ENCODE measurements at regions not wholly inside any gene's neighbourhood (a gene's known extent, or its start where the extent isn't known, plus 50 kb on each side); places are given as distances from the start of the nearest gene placed in this dataset.

DNA sequence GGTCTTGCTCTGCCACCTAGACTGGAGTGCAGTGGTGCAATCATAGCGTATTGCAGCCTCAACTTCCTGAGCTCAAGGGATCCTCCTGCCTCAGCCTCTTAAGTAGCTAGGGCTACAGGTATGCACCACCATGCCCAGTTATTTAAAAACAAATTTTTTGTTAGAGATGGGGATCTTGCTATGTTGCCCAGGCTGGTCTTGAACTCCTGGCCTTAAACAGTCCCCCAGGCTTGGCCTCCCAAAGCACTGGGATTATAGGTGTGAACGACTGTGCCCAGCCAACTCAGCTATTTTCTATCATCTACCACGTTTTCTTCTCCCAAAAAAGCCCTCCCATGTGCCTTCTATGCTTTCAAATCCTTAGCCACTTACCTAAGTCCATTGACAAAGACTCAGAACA lies 243.7 kb upstream of the SOX4 start:
- Histone ChIP-seq H3K4me3 (ENCODE audit: low read length) (no peak overlapping the region), H3K27ac (ENCODE audit: low read length) (no peak overlapping the region), H3K36me3 (ENCODE audit: control insufficient read depth, insufficient read depth, low read length) (no peaks in the 10 kb centered on the region), H3K9me3 (ENCODE audit: control insufficient read depth, low read depth, low read length) (no peaks in the 10 kb centered on the region), H3K4me1 (ENCODE audit: control insufficient read depth, insufficient read depth, low read length) (no peaks in the 10 kb centered on the region), H3K27me3 (ENCODE audit: control insufficient read depth, insufficient read depth, low read length) (no peaks in the 10 kb centered on the region)
- no peak for DNase-seq
- WGBS (ENCODE audit: insufficient coverage, low lambda C conversion rate) = no CpG with 5 or more reads among the region's 3 CpGs

DNA sequence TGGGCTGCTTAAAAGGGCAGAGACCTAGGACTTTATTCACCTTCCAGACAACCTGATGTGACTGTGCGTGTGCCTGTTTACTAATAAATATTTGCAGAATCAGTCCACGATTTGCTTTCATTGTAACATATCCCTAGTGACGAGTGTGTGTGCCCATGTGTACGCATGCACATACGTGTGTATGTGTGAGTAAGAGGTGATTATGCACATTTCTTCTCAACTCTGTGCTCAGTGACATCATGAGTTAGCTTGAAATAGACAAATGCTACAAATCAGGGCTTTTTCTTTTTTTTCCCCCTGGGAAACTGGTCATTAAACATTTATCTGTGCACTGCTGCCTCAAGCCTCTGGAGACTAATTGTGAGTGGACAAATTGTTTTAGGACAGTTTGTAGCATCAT lies 242.6 kb upstream of the SOX4 start:
- H3K27me3 ChIP-seq (ENCODE audit: control insufficient read depth, insufficient read depth, low read length) = no peaks in the 10 kb centered on the region
- H3K9me3 ChIP-seq (ENCODE audit: control insufficient read depth, low read depth, low read length) = no peaks in the 10 kb centered on the region
- WGBS (ENCODE audit: insufficient coverage, low lambda C conversion rate) = no CpG with 5 or more reads among the region's 5 CpGs
- H3K4me1 ChIP-seq (ENCODE audit: control insufficient read depth, insufficient read depth, low read length) = peaks cover 5% of the 10 kb centered on the region
- no peaks in the 10 kb centered on the region for H3K36me3 ChIP-seq (ENCODE audit: control insufficient read depth, insufficient read depth, low read length)
- H3K4me3 ChIP-seq (ENCODE audit: low read length) = no peak overlapping the region
- DNase-seq = no peak
- no peak overlapping the region for H3K27ac ChIP-seq (ENCODE audit: low read length)

- WGBS (ENCODE audit: insufficient coverage, low lambda C conversion rate) = 60% methylated on average over 1 of the region's 2 CpGs
- DNase-seq = no peak
- H3K36me3 ChIP-seq (ENCODE audit: control insufficient read depth, insufficient read depth, low read length) = no peaks in the 10 kb centered on the region
- no peak overlapping the region for H3K4me3 ChIP-seq (ENCODE audit: low read length)
- no peaks in the 10 kb centered on the region for H3K27me3 ChIP-seq (ENCODE audit: control insufficient read depth, insufficient read depth, low read length)
- no peaks in the 10 kb centered on the region for H3K9me3 ChIP-seq (ENCODE audit: control insufficient read depth, low read depth, low read length)
- no peak overlapping the region for H3K27ac ChIP-seq (ENCODE audit: low read length)
- H3K4me1 ChIP-seq (ENCODE audit: control insufficient read depth, insufficient read depth, low read length) = peaks cover 5% of the 10 kb centered on the region
Observed at GRCh38 chr6:21352131-21352530, 241.4 kb upstream of the SOX4 start.

DNA sequence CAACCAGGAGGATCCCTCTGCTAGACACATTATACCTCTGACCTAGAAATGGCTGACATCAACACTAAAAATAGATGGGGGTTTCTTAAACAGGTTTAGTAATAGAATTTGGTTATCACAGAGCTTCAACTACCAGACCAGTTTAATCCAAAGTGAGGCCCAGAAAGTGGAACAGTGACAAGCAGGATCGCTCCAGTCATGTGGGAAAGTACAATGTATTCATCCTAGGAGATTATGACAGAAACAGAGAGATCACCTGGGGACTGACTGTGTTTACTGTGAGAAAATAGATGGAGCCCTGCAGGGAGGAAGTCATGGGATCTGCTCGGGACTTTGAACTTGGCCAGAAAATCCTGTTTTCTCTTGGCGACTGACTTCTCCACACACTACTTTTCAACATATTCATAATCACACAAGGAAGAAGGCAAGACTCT lies 238.7 kb upstream of the SOX4 start:
- peak overlapping the region; percentile 39 for H3K27ac ChIP-seq (ENCODE audit: low read length)
- DNase-seq = peak; percentile 84 to 94
- WGBS (ENCODE audit: insufficient coverage, low lambda C conversion rate) = no CpG with 5 or more reads among the region's 3 CpGs

GRCh38 chr6:21355638-21356037 lies 237.9 kb upstream of the SOX4 start:
- H3K27me3 ChIP-seq (ENCODE audit: control insufficient read depth, insufficient read depth, low read length) = no peaks in the 10 kb centered on the region
- no peak overlapping the region for H3K27ac ChIP-seq (ENCODE audit: low read length)
- no peaks in the 10 kb centered on the region for H3K36me3 ChIP-seq (ENCODE audit: control insufficient read depth, insufficient read depth, low read length)
- H3K4me3 ChIP-seq (ENCODE audit: low read length) = no peak overlapping the region
- no CpG with 5 or more reads among the region's 4 CpGs for WGBS (ENCODE audit: insufficient coverage, low lambda C conversion rate)
- DNase-seq = no peak
- H3K9me3 ChIP-seq (ENCODE audit: control insufficient read depth, low read depth, low read length) = no peaks in the 10 kb centered on the region
- H3K4me1 ChIP-seq (ENCODE audit: control insufficient read depth, insufficient read depth, low read length) = peaks cover 5% of the 10 kb centered on the region

More for the DNA sequence above, 238.7 kb upstream of the SOX4 start:
- peaks cover 5% of the 10 kb centered on the region for H3K4me1 ChIP-seq (ENCODE audit: control insufficient read depth, insufficient read depth, low read length)
- no peak overlapping the region for H3K4me3 ChIP-seq (ENCODE audit: low read length)
- H3K36me3 ChIP-seq (ENCODE audit: control insufficient read depth, insufficient read depth, low read length) = no peaks in the 10 kb centered on the region
- no peaks in the 10 kb centered on the region for H3K9me3 ChIP-seq (ENCODE audit: control insufficient read depth, low read depth, low read length)
- no peaks in the 10 kb centered on the region for H3K27me3 ChIP-seq (ENCODE audit: control insufficient read depth, insufficient read depth, low read length)

GRCh38 chr6:21357262-21357661 lies 236.3 kb upstream of the SOX4 start:
- H3K4me3 ChIP-seq (ENCODE audit: low read length) = no peak overlapping the region
- H3K4me1 ChIP-seq (ENCODE audit: control insufficient read depth, insufficient read depth, low read length) = peaks cover 5% of the 10 kb centered on the region
- WGBS (ENCODE audit: insufficient coverage, low lambda C conversion rate) = no CpG with 5 or more reads among the region's 8 CpGs
- no peaks in the 10 kb centered on the region for H3K9me3 ChIP-seq (ENCODE audit: control insufficient read depth, low read depth, low read length)
- no peaks in the 10 kb centered on the region for H3K27me3 ChIP-seq (ENCODE audit: control insufficient read depth, insufficient read depth, low read length)
- no peak overlapping the region for H3K27ac ChIP-seq (ENCODE audit: low read length)
- H3K36me3 ChIP-seq (ENCODE audit: control insufficient read depth, insufficient read depth, low read length) = no peaks in the 10 kb centered on the region
- DNase-seq = no peak

DNA sequence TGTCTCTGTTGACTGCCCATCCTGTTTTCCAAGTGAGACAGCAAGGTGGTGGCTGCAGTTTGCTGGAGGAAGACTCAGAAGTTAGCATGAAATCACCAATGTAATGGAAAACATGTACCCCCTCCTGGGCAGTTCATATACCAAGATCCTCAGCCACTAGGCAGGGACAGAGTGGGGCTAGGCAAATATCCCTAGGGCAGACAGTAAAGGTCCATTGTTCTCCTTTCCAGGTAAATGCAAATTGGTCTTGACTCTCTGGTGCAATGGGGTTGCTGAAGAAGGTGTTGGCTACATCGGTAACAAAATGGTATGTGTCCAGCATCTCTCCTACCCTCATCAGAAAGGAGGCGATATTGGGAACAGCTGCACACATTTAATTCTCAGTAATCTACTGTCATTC lies 233.6 kb upstream of the SOX4 start:
- WGBS (ENCODE audit: insufficient coverage, low lambda C conversion rate) = no CpG with 5 or more reads among the region's 2 CpGs
- no peaks in the 10 kb centered on the region for H3K27me3 ChIP-seq (ENCODE audit: control insufficient read depth, insufficient read depth, low read length)
- no peak for DNase-seq

GRCh38 chr6:21360336-21360735 lies 233.2 kb upstream of the SOX4 start:
- Histone ChIP-seq H3K9me3 (ENCODE audit: control insufficient read depth, low read depth, low read length) (no peaks in the 10 kb centered on the region), H3K4me3 (ENCODE audit: low read length) (no peak overlapping the region), H3K4me1 (ENCODE audit: control insufficient read depth, insufficient read depth, low read length) (peaks cover 2% of the 10 kb centered on the region), H3K27ac (ENCODE audit: low read length) (no peak overlapping the region), H3K36me3 (ENCODE audit: control insufficient read depth, insufficient read depth, low read length) (no peaks in the 10 kb centered on the region), H3K27me3 (ENCODE audit: control insufficient read depth, insufficient read depth, low read length) (no peaks in the 10 kb centered on the region)
- WGBS (ENCODE audit: insufficient coverage, low lambda C conversion rate) = no CpG with 5 or more reads among the region's 6 CpGs
- DNase-seq = no peak

More for the DNA sequence above, 233.6 kb upstream of the SOX4 start:
- Histone ChIP-seq H3K4me1 (ENCODE audit: control insufficient read depth, insufficient read depth, low read length) (peaks cover 5% of the 10 kb centered on the region), H3K36me3 (ENCODE audit: control insufficient read depth, insufficient read depth, low read length) (no peaks in the 10 kb centered on the region), H3K4me3 (ENCODE audit: low read length) (no peak overlapping the region), H3K9me3 (ENCODE audit: control insufficient read depth, low read depth, low read length) (no peaks in the 10 kb centered on the region), H3K27ac (ENCODE audit: low read length) (no peak overlapping the region)

- H3K4me1 ChIP-seq (ENCODE audit: control insufficient read depth, insufficient read depth, low read length) = no peaks in the 10 kb centered on the region
- H3K9me3 ChIP-seq (ENCODE audit: control insufficient read depth, low read depth, low read length) = no peaks in the 10 kb centered on the region
- H3K36me3 ChIP-seq (ENCODE audit: control insufficient read depth, insufficient read depth, low read length) = no peaks in the 10 kb centered on the region
- no peak overlapping the region for H3K4me3 ChIP-seq (ENCODE audit: low read length)
- no peak for DNase-seq
- no peaks in the 10 kb centered on the region for H3K27me3 ChIP-seq (ENCODE audit: control insufficient read depth, insufficient read depth, low read length)
- no peak overlapping the region for H3K27ac ChIP-seq (ENCODE audit: low read length)
- WGBS (ENCODE audit: insufficient coverage, low lambda C conversion rate) = no CpG with 5 or more reads among the region's 4 CpGs
Observed at GRCh38 chr6:21367148-21367547, 226.4 kb upstream of the SOX4 start.

- Histone ChIP-seq H3K4me3 (ENCODE audit: low read length) (no peak overlapping the region), H3K27ac (ENCODE audit: low read length) (no peak overlapping the region), H3K9me3 (ENCODE audit: control insufficient read depth, low read depth, low read length) (no peaks in the 10 kb centered on the region), H3K4me1 (ENCODE audit: control insufficient read depth, insufficient read depth, low read length) (no peaks in the 10 kb centered on the region), H3K36me3 (ENCODE audit: control insufficient read depth, insufficient read depth, low read length) (no peaks in the 10 kb centered on the region), H3K27me3 (ENCODE audit: control insufficient read depth, insufficient read depth, low read length) (no peaks in the 10 kb centered on the region)
- DNase-seq = no peak
- WGBS (ENCODE audit: insufficient coverage, low lambda C conversion rate) = no CpG with 5 or more reads among the region's 3 CpGs
Observed at GRCh38 chr6:21367649-21368154, 225.8 kb upstream of the SOX4 start.

DNA sequence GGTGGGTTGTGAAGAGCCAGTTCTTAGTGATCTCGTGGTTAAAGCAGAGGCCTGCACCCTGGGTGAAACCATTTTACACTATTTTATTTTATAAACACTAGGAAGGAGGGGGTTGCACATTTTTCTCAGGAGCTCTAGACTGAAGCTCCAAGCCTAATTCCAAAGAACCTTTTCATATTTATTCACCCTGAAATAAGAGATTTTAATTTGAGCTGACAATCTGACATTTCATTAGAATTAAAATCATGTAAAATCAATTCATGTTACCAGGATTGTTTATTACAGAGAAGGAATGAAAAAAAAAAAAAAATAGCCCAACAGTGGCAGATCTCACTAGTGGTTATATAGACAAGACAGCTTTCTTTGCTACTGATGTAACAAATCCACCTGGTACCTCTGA lies 222.5 kb upstream of the SOX4 start:
- Histone ChIP-seq H3K4me3 (ENCODE audit: low read length) (no peak overlapping the region), H3K27ac (ENCODE audit: low read length) (no peak overlapping the region), H3K4me1 (ENCODE audit: control insufficient read depth, insufficient read depth, low read length) (no peaks in the 10 kb centered on the region), H3K36me3 (ENCODE audit: control insufficient read depth, insufficient read depth, low read length) (no peaks in the 10 kb centered on the region), H3K9me3 (ENCODE audit: control insufficient read depth, low read depth, low read length) (no peaks in the 10 kb centered on the region), H3K27me3 (ENCODE audit: control insufficient read depth, insufficient read depth, low read length) (no peaks in the 10 kb centered on the region)
- DNase-seq = no peak
- WGBS (ENCODE audit: insufficient coverage, low lambda C conversion rate) = no CpG with 5 or more reads among the region's 1 CpG

Measured in large intestine (tissue), 3 donors.